H1 (cell line): ENCODE measurements at regions not wholly inside any gene's neighbourhood (a gene's known extent, or its start where the extent isn't known, plus 50 kb on each side); places are given as distances from the start of the nearest gene placed in this dataset.

Experiments used
- CTCF ChIA-PET: fragments of 300-600 bp; sonication (Branson Sonifier 250); formaldehyde crosslinking; loops from one replicate; lab custom pipeline; 2021; ENCODE audit not compliant: partially characterized antibody; lab: Charles Lee
- POLR2A ChIA-PET: fragments of 300-600 bp; sonication (Branson Sonifier 250); formaldehyde crosslinking; loops from one replicate; lab custom pipeline; 2021; ENCODE audit warnings: inconsistent platforms; ENCODE audit not compliant: partially characterized antibody; lab: Charles Lee
- DNase-seq, 2 experiments: peaks; one replicate each; pipeline versions ENCODE4 v3.0.0 to v3.0.0-alpha.2; 2010 to 2022; ENCODE audit warnings: low spot score in 2 of 2, low read depth in 1 of 2, mixed read lengths in 1 of 2
- FAIRE-seq: peaks from 2 replicates; lab custom pipeline; 2011; peaks lifted over from hg19 to GRCh38; lab: Jason Lieb, UNC
- H2AFZ ChIP-seq: 2 replicates; pipeline ENCODE4 v1.8.1; 2012; ENCODE audit warnings: low read length, inconsistent platforms
- H2AK5ac ChIP-seq: 2 replicates; pipeline ENCODE4 v1.6.1; 2013; ENCODE audit warnings: low read depth, low read length
- H2BK120ac ChIP-seq: replicated peaks from 2 replicates; pipeline ENCODE3; 2013; ENCODE audit warnings: low read depth, low read length, inconsistent platforms
- H2BK12ac ChIP-seq: 2 replicates; pipeline ENCODE4 v1.6.1; 2013; ENCODE audit warnings: low read depth, low read length
- H2BK15ac ChIP-seq: 2 replicates; pipeline ENCODE4 v1.6.1; 2013; ENCODE audit warnings: low read length
- H2BK20ac ChIP-seq: 2 replicates; pipeline ENCODE4 v1.6.1; 2013; ENCODE audit warnings: low read length
- H2BK5ac ChIP-seq: 2 replicates; pipeline ENCODE4 v1.6.1; 2013; ENCODE audit warnings: low read depth, low read length
- H3K14ac ChIP-seq: 2 replicates; pipeline ENCODE4 v1.6.1; 2013; ENCODE audit warnings: inconsistent platforms; ENCODE audit not compliant: insufficient read length
- H3K18ac ChIP-seq: 2 replicates; pipeline ENCODE4 v1.6.1; 2013; ENCODE audit warnings: low read length; ENCODE audit errors: extremely low read depth
- H3K23ac ChIP-seq: 2 replicates; pipeline ENCODE4 v1.6.1; 2013; ENCODE audit warnings: inconsistent platforms; ENCODE audit not compliant: insufficient read length
- H3K23me2 ChIP-seq: 2 replicates; pipeline ENCODE4 v1.6.1; 2013; ENCODE audit warnings: low read depth, low read length
- H3K27ac ChIP-seq: 2 replicates; pipeline ENCODE4 v1.6.1; 2011; ENCODE audit warnings: low read depth, low read length, inconsistent platforms
- H3K27me3 ChIP-seq, 4 experiments: replicated peaks in 1 of 4; 1 replicate in 1 of 4; 2 replicates in 3 of 4; pipeline versions ENCODE4 v1.6.1 to v1.8.1; 2011 to 2013; ENCODE audit warnings: low read length in 3 of 4, mild to moderate bottlenecking in 3 of 4, inconsistent platforms in 2 of 4, mixed read lengths in 2 of 4, moderate library complexity in 1 of 4; ENCODE audit not compliant: control insufficient read depth in 3 of 4, insufficient read depth in 3 of 4; ENCODE audit errors: extremely low read depth in 1 of 4
- H3K36me3 ChIP-seq, 4 experiments: 2 replicates each; pipeline versions ENCODE4 v1.6.1 to v1.8.1; 2011 to 2013; ENCODE audit warnings: mild to moderate bottlenecking in 4 of 4, low read length in 3 of 4, moderate library complexity in 2 of 4, control low read depth in 1 of 4, inconsistent platforms in 1 of 4; ENCODE audit not compliant: insufficient read depth in 4 of 4, control insufficient read depth in 2 of 4
- H3K4ac ChIP-seq: replicated peaks from 2 replicates; pipeline ENCODE3; 2013; ENCODE audit warnings: low read length, low read depth, mixed read lengths, inconsistent platforms; ENCODE audit not compliant: insufficient read length
- H3K4me1 ChIP-seq, 4 experiments: replicated peaks in 1 of 4; 1 replicate in 1 of 4; 2 replicates in 3 of 4; pipeline versions ENCODE4 v1.6.1 to v1.8.1; 2011 to 2013; ENCODE audit warnings: low read length in 3 of 4, inconsistent platforms in 2 of 4, mixed read lengths in 1 of 4; ENCODE audit not compliant: insufficient read depth in 4 of 4, control insufficient read depth in 3 of 4
- H3K4me2 ChIP-seq, 2 experiments: 2 replicates each; pipeline versions ENCODE4 v1.6.1 to v1.8.1; 2011 to 2013; ENCODE audit warnings: low read depth in 2 of 2, low read length in 2 of 2, control low read depth in 1 of 2, inconsistent platforms in 1 of 2, mild to moderate bottlenecking in 1 of 2; ENCODE audit not compliant: insufficient read depth in 1 of 2
- H3K4me3 ChIP-seq, 4 experiments: fragments of 200-600, 300-600 bp in 1 of 4; sonication (generic), shearing (Covaris generic), sonication (Bioruptor Twin) in 1 of 4; 2 replicates each; pipeline versions ENCODE4 v1.5.1 to v1.8.1; 2011 to 2016; ENCODE audit warnings: low read length in 4 of 4, low read depth in 3 of 4, control low read depth in 2 of 4, inconsistent platforms in 2 of 4, mild to moderate bottlenecking in 2 of 4, mixed read lengths in 1 of 4, moderate library complexity in 1 of 4; ENCODE audit not compliant: insufficient read depth in 2 of 4; ENCODE audit errors: extremely low read depth in 1 of 4
- H3K56ac ChIP-seq: replicated peaks from 2 replicates; pipeline ENCODE3; 2013; ENCODE audit warnings: low read depth, mild to moderate bottlenecking, mixed read lengths, low read length, inconsistent platforms; ENCODE audit not compliant: insufficient read length
- H3K79me1 ChIP-seq: 2 replicates; pipeline ENCODE4 v1.6.1; 2013; ENCODE audit warnings: low read depth, low read length, control low read depth
- H3K79me2 ChIP-seq, 2 experiments: 2 replicates each; pipeline versions ENCODE4 v1.6.1 to v1.8.1; 2012 to 2013; ENCODE audit warnings: low read length in 2 of 2, mild to moderate bottlenecking in 2 of 2, inconsistent platforms in 1 of 2; ENCODE audit not compliant: insufficient read depth in 2 of 2, control insufficient read depth in 1 of 2
- H3K9ac ChIP-seq, 4 experiments: replicated peaks in 1 of 4; 1 replicate in 1 of 4; 2 replicates in 3 of 4; pipeline versions ENCODE4 v1.6.1 to v1.8.1; 2011 to 2013; ENCODE audit warnings: low read depth in 3 of 4, low read length in 3 of 4, control low read depth in 2 of 4, mild to moderate bottlenecking in 2 of 4, moderate library complexity in 2 of 4, inconsistent platforms in 1 of 4; ENCODE audit errors: extremely low read depth in 1 of 4
- H3K9me3 ChIP-seq, 2 experiments: 2 replicates each; pipeline versions ENCODE4 v1.6.1 to v1.8.1; 2012 to 2013; ENCODE audit warnings: mild to moderate bottlenecking in 2 of 2, moderate library complexity in 2 of 2, control low read depth in 1 of 2, inconsistent platforms in 1 of 2, low read depth in 1 of 2, low read length in 1 of 2, mixed read lengths in 1 of 2; ENCODE audit not compliant: insufficient read depth in 2 of 2
- H4K20me1 ChIP-seq, 2 experiments: replicated peaks in 1 of 2; 2 replicates each; pipeline versions ENCODE3 to v1.8.1; 2011 to 2013; ENCODE audit warnings: inconsistent platforms in 2 of 2, low read length in 2 of 2, mild to moderate bottlenecking in 1 of 2; ENCODE audit not compliant: insufficient read depth in 2 of 2, control insufficient read depth in 1 of 2
- H4K5ac ChIP-seq: 2 replicates; pipeline ENCODE4 v1.6.1; 2013; ENCODE audit warnings: low read length, low read depth, mixed read lengths, inconsistent platforms; ENCODE audit not compliant: insufficient read length
- H4K8ac ChIP-seq: 2 replicates; pipeline ENCODE4 v1.8.0; 2013; ENCODE audit warnings: mild to moderate bottlenecking, moderate library complexity, low read length, inconsistent platforms; ENCODE audit not compliant: insufficient read depth; ENCODE audit errors: extremely low read depth
- H4K91ac ChIP-seq: replicated peaks from 2 replicates; pipeline ENCODE3; 2013; ENCODE audit warnings: low read length, mixed read lengths, inconsistent platforms; ENCODE audit not compliant: insufficient read length
- CBX8 ChIP-seq: fragments of 300-800, 300-1000 bp; sonication (generic); IDR thresholded peaks from 2 replicates; pipeline ENCODE4 v1.7.1; 2016; ENCODE audit warnings: low read depth, low read length, borderline replicate concordance
- MAFK ChIP-seq: IDR thresholded peaks from 2 replicates; pipeline ENCODE4 v1.6.1; 2012; ENCODE audit warnings: low read depth, mild to moderate bottlenecking, improper control_type of control experiment, low read length
- POLR2A ChIP-seq, 2 experiments: IDR thresholded peaks; 1 replicate in 1 of 2; 2 replicates in 1 of 2; pipeline ENCODE4 v1.6.1; 2011; ENCODE audit warnings: low read depth in 2 of 2, low read length in 2 of 2, mild to moderate bottlenecking in 2 of 2; ENCODE audit errors: control extremely low read depth in 1 of 2
- SP4 ChIP-seq: IDR thresholded peaks from 2 replicates; pipeline ENCODE4 v1.6.1; 2012; ENCODE audit warnings: low read length, inconsistent platforms
- WGBS, 2 experiments: shearing (Covaris generic) in 1 of 2; methylation state at CpG; one replicate each; pipeline versions ENCODE4 v1.1.6 to v1.1.7; 2013 to 2015; ENCODE audit warnings: low lambda C conversion rate in 2 of 2, mixed read lengths in 2 of 2, inconsistent platforms in 1 of 2, low coverage in 1 of 2, missing lambda C conversion rate in 1 of 2; ENCODE audit not compliant: insufficient replicate concordance in 2 of 2, insufficient coverage in 1 of 2, insufficient read length in 1 of 2; ENCODE audit errors: extremely low coverage in 1 of 2, missing lambda C conversion rate in 1 of 2; 5-methylcytosine and 5-hydroxymethylcytosine counted together

- Histone ChIP-seq H2BK5ac (no peak overlapping the region), H3K9ac (no peak overlapping the region), H3K36me3 (no peaks in the 10 kb centered on the region), H2AFZ (no peak overlapping the region), H2BK15ac (no peak overlapping the region), H3K79me2 (no peaks in the 10 kb centered on the region), H4K5ac (no peak overlapping the region), H2BK12ac (no peak overlapping the region), H3K4me1 (peaks cover 0 to 2% (median 0%) of the 10 kb centered on the region in 4 experiments; a peak in 1 of 7 replicates), H3K18ac (no peak overlapping the region), H3K56ac (no peak overlapping the region), H2BK120ac (no peak overlapping the region), H4K91ac (no peak overlapping the region), H3K4me3 (no peak overlapping the region), H3K4ac (no peak overlapping the region), H3K23me2 (no peaks in the 10 kb centered on the region), H3K9me3 (no peaks in the 10 kb centered on the region), H4K20me1 (no peaks in the 10 kb centered on the region), H3K23ac (no peak overlapping the region), H4K8ac (no peak overlapping the region), H3K79me1 (no peaks in the 10 kb centered on the region), H2BK20ac (no peak overlapping the region), H3K14ac (no peak overlapping the region), H3K27me3 (no peaks in the 10 kb centered on the region), H3K4me2 (no peak overlapping the region), H2AK5ac (no peak overlapping the region), H3K27ac (no peak overlapping the region)
- WGBS, 2 experiments, result 79% methylated on average over 1 of the region's 1 CpG; no CpG with 5 or more reads in 1 of the 2 experiments
- POLR2A ChIA-PET, result no interaction called here
- DNase-seq (no peak), FAIRE-seq (no peak)
- CTCF ChIA-PET, result no interaction called here
- no peak for TF ChIP-seq POLR2A (IDR thresholded peaks at IDR 0.05; ENCODE audit: control extremely low read depth in 1 of 2, low read depth in 2 of 2, low read length in 2 of 2)
- no peak for TF ChIP-seq CBX8
- TF ChIP-seq SP4, result no peak
- TF ChIP-seq MAFK, result no peak
Observed at GRCh38 chr14:30058401-30058800, 130.8 kb upstream of the PRKD1 start.
